Lung microvascular endothelial cell (primary cell): ENCODE measurements at regions not wholly inside any gene's neighbourhood (a gene's known extent, or its start where the extent isn't known, plus 50 kb on each side); places are given as distances from the start of the nearest gene placed in this dataset.
"Not testable (repeated sequence)": the region's sequence is repeated elsewhere in the genome, so short reads cannot be mapped to it uniquely, and the experiment has no call there.

Experiments
- DNase-seq, 2 donors: peaks; one replicate each; pipeline versions ENCODE4 v3.0.0 to v3.0.0-alpha.2; 2010; ENCODE audit warnings: low read depth in 2 of 2

GRCh38 chr19:14328406-14328805 lies 52.8 kb upstream of the ADGRE5 start:
- no peak for DNase-seq

GRCh38 chr19:14327061-14327460 lies 54.2 kb upstream of the ADGRE5 start:
- not testable (repeated sequence) for DNase-seq

GRCh38 chr19:14325863-14326262 lies 55.4 kb upstream of the ADGRE5 start:
- no peak for DNase-seq

GRCh38 chr19:14325134-14325533 lies 56.1 kb upstream of the ADGRE5 start:
- no peak for DNase-seq

- no peak for DNase-seq
Measured at GRCh38 chr19:14322889-14323463, 58.3 kb upstream of the ADGRE5 start.

GRCh38 chr19:14320253-14320652 lies 61.0 kb upstream of the ADGRE5 start:
- DNase-seq, result no peak

- not testable (repeated sequence) for DNase-seq
Measured at GRCh38 chr19:14319720-14320119, 61.5 kb upstream of the ADGRE5 start.

GRCh38 chr19:14318873-14319272 lies 62.4 kb upstream of the ADGRE5 start:
- peak; percentile 10 to 56 for DNase-seq

- DNase-seq, result no peak
Measured at GRCh38 chr19:14317157-14317556, 64.1 kb upstream of the ADGRE5 start.

- peak in 1 of 2 donors; percentile 13 for DNase-seq
Measured at GRCh38 chr19:14315433-14315832, 65.8 kb upstream of the ADGRE5 start.

- DNase-seq, result no peak
Measured at GRCh38 chr19:14310055-14310454, 71.2 kb upstream of the ADGRE5 start.

- DNase-seq, result no peak
Measured at GRCh38 chr19:14305706-14306105, 75.5 kb upstream of the ADGRE5 start.

- DNase-seq, result no peak
Measured at GRCh38 chr19:14301150-14301549, 80.1 kb upstream of the ADGRE5 start.

GRCh38 chr19:14300303-14300702 lies 80.9 kb upstream of the ADGRE5 start:
- DNase-seq, result peak in 1 of 2 donors; percentile 31

GRCh38 chr19:14299224-14299827 lies 81.9 kb upstream of the ADGRE5 start:
- DNase-seq, result not testable (repeated sequence)

GRCh38 chr19:14297883-14298576 lies 83.2 kb upstream of the ADGRE5 start:
- not testable (repeated sequence) for DNase-seq

- DNase-seq, result peak in 1 of 2 donors; percentile 5
Measured at GRCh38 chr19:14294974-14295373, 86.3 kb upstream of the ADGRE5 start.

- DNase-seq, result not testable (repeated sequence)
Measured at GRCh38 chr19:14293816-14294170, 87.5 kb upstream of the ADGRE5 start.

- DNase-seq, result not testable (repeated sequence)
Measured at GRCh38 chr19:14293101-14293815, 87.3 kb upstream of the ADGRL1 start.

GRCh38 chr19:14289810-14290209 lies 83.8 kb upstream of the ADGRL1 start:
- DNase-seq, result not testable (repeated sequence)

GRCh38 chr19:14287837-14288236 lies 81.9 kb upstream of the ADGRL1 start:
- DNase-seq, result not testable (repeated sequence)

- peak in 1 of 2 donors; percentile 55 for DNase-seq
Measured at GRCh38 chr19:14286594-14286993, 80.6 kb upstream of the ADGRL1 start.
